Activated CD4-positive, alpha-beta T cell treated with anti-CD3 and anti-CD28 coated beads for 24 hours (primary cell): ENCODE measurements at regions not wholly inside any gene's neighbourhood (a gene's known extent, or its start where the extent isn't known, plus 50 kb on each side); places are given as distances from the start of the nearest gene placed in this dataset.
"Not testable (repeated sequence)": the region's sequence is repeated elsewhere in the genome, so short reads cannot be mapped to it uniquely, and the experiment has no call there.

Source experiments
- DNase-seq, 2 donors: peaks; one replicate each; pipeline ENCODE4 v3.0.0-alpha.2; 2020; ENCODE audit warnings: low read depth in 2 of 2

GRCh38 chr4:55028196-55028595 is 97.2 kb downstream of the KDR start:
- no peak for DNase-seq

- no peak for DNase-seq
Measured at GRCh38 chr4:55027596-55027995, 97.8 kb downstream of the KDR start.

- DNase-seq = not testable (repeated sequence)
Measured at GRCh38 chr4:55025456-55025855, 99.9 kb downstream of the KDR start.

- no peak for DNase-seq
Measured at GRCh38 chr4:55023030-55023429, 102.4 kb downstream of the KDR start.

GRCh38 chr4:55021214-55021613 is 104.2 kb downstream of the KDR start:
- no peak for DNase-seq

GRCh38 chr4:55020131-55020530 is 105.3 kb downstream of the KDR start:
- DNase-seq = no peak

GRCh38 chr4:55018978-55019377 is 106.4 kb downstream of the KDR start:
- DNase-seq = no peak

- no peak for DNase-seq
Measured at GRCh38 chr4:55018521-55018920, 106.9 kb downstream of the KDR start.

GRCh38 chr4:55017406-55017805 is 108.0 kb downstream of the KDR start:
- DNase-seq = no peak

- no peak for DNase-seq
Measured at GRCh38 chr4:55016131-55016530, 109.3 kb downstream of the KDR start.

- DNase-seq = no peak
Measured at GRCh38 chr4:55014876-55015275, 110.5 kb downstream of the KDR start.

- no peak for DNase-seq
Measured at GRCh38 chr4:55013431-55013955, 111.9 kb downstream of the KDR start.

GRCh38 chr4:55012363-55013230 is 112.8 kb downstream of the KDR start:
- no peak for DNase-seq

GRCh38 chr4:55011761-55012160 is 113.6 kb downstream of the KDR start:
- DNase-seq = no peak

- DNase-seq = no peak
Measured at GRCh38 chr4:55010550-55010949, 114.8 kb downstream of the KDR start.

GRCh38 chr4:55008166-55009056 is 117.0 kb downstream of the KDR start:
- no peak for DNase-seq

- DNase-seq = no peak
Measured at GRCh38 chr4:55005910-55006309, 119.5 kb downstream of the KDR start.

GRCh38 chr4:55004831-55005230 is 120.6 kb downstream of the KDR start:
- no peak for DNase-seq

- DNase-seq = no peak
Measured at GRCh38 chr4:55002431-55002830, 123.0 kb downstream of the KDR start.

GRCh38 chr4:55001538-55001937 is 123.9 kb downstream of the KDR start:
- DNase-seq = no peak

- no peak for DNase-seq
Measured at GRCh38 chr4:54999003-54999402, 126.4 kb downstream of the KDR start.

GRCh38 chr4:54993473-54994026 is 131.8 kb downstream of the KDR start:
- DNase-seq = not testable (repeated sequence)
